NB4 (cell line): ENCODE measurements at regions not wholly inside any gene's neighbourhood (a gene's known extent, or its start where the extent isn't known, plus 50 kb on each side); places are given as distances from the start of the nearest gene placed in this dataset.

Source experiments
- POLR2A ChIP-seq: IDR thresholded peaks from 2 replicates; pipeline ENCODE4 v1.6.1; 2011; ENCODE audit warnings: mild to moderate bottlenecking; ENCODE audit not compliant: insufficient read length; ENCODE audit errors: extremely low read depth
- TF ChIP-seq, protein P1 (sequence below): IDR thresholded peaks from one replicate; pipeline ENCODE4 v1.5.1; 2012; ENCODE audit warnings: low read depth, low read length

DNA sequence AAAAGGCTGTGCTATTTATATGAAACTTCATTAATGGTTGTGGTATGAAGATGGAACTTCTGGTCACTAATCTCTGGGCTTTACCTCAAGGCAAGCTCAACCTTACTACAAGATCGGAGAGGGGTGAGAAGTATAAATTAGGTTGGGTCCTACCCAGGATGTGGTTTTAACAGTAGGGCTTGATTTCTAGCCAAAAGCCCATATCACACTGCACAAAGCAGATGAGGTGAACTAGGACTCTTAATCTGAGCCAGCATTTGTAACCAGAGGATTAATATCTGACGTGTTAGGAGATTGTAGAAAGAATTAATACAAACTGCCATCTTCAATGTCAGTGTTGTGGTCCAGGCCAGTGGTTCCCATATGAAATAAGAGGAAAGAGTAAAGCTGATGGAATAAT is 86.4 kb upstream of the RGPD4 start:
- TF ChIP-seq POLR2A = no peak
- TF ChIP-seq, protein P1, sequence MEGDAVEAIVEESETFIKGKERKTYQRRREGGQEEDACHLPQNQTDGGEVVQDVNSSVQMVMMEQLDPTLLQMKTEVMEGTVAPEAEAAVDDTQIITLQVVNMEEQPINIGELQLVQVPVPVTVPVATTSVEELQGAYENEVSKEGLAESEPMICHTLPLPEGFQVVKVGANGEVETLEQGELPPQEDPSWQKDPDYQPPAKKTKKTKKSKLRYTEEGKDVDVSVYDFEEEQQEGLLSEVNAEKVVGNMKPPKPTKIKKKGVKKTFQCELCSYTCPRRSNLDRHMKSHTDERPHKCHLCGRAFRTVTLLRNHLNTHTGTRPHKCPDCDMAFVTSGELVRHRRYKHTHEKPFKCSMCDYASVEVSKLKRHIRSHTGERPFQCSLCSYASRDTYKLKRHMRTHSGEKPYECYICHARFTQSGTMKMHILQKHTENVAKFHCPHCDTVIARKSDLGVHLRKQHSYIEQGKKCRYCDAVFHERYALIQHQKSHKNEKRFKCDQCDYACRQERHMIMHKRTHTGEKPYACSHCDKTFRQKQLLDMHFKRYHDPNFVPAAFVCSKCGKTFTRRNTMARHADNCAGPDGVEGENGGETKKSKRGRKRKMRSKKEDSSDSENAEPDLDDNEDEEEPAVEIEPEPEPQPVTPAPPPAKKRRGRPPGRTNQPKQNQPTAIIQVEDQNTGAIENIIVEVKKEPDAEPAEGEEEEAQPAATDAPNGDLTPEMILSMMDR = no peak
